ENCODE measurements at regions not wholly inside any gene's neighbourhood (a gene's known extent, or its start where the extent isn't known, plus 50 kb on each side); places are given as distances from the start of the nearest gene placed in this dataset.
A peak's percentile ranks its signal among the peaks of the same experiment; 100 is the strongest.

GRCh38 chr2:15082105-15083058, 449.9 kb downstream of the LRATD1 start:
- no peak for DNase-seq (ENCODE audit: low read depth)

- no peak for DNase-seq (ENCODE audit: low read depth)
These were observed 452.4 kb downstream of the LRATD1 start for GRCh38 chr2:15084826-15085489.

GRCh38 chr2:15092181-15092580, 459.7 kb downstream of the LRATD1 start:
- DNase-seq (ENCODE audit: low read depth) = no peak

GRCh38 chr2:15092691-15093090, 460.2 kb downstream of the LRATD1 start:
- no peak for DNase-seq (ENCODE audit: low read depth)

- DNase-seq (ENCODE audit: low read depth) = no peak
These were observed 461.6 kb downstream of the LRATD1 start for GRCh38 chr2:15094161-15094560.

- DNase-seq (ENCODE audit: low read depth) = no peak
These were observed 464.3 kb downstream of the NBAS start for GRCh38 chr2:15096873-15097272.

GRCh38 chr2:15107137-15107536, 454.0 kb downstream of the NBAS start:
- no peak for DNase-seq (ENCODE audit: low read depth)

- DNase-seq (ENCODE audit: low read depth) = no peak
These were observed 449.4 kb downstream of the NBAS start for GRCh38 chr2:15111718-15112117.

GRCh38 chr2:15112216-15112615, 448.9 kb downstream of the NBAS start:
- DNase-seq (ENCODE audit: low read depth) = peak; percentile 2

- no peak for DNase-seq (ENCODE audit: low read depth)
These were observed 445.4 kb downstream of the NBAS start for GRCh38 chr2:15115776-15116175.

- DNase-seq (ENCODE audit: low read depth) = no peak
These were observed 444.3 kb downstream of the NBAS start for GRCh38 chr2:15116830-15117229.
